BLaER1 treated with 17β-estradiol and CSF1 and Interleukin-3, amounts not matched to agents 10 nM and 100 nM (cell line): ENCODE measurements at regions not wholly inside any gene's neighbourhood (a gene's known extent, or its start where the extent isn't known, plus 50 kb on each side); places are given as distances from the start of the nearest gene placed in this dataset.

Experiments used
- H3K27ac ChIP-seq, 11 experiments: shearing (Covaris generic); formaldehyde crosslinking; 2 replicates each; pipeline ENCODE4 v1.8.1; 2022
- H3K27me3 ChIP-seq, 11 experiments: shearing (Covaris generic); formaldehyde crosslinking; 2 replicates each; pipeline ENCODE4 v1.8.1; 2022
- H3K36me3 ChIP-seq, 11 experiments: shearing (Covaris generic); formaldehyde crosslinking; 2 replicates each; pipeline ENCODE4 v1.8.1; 2022
- H3K4me1 ChIP-seq, 10 experiments: shearing (Covaris generic); formaldehyde crosslinking; 2 replicates each; pipeline ENCODE4 v1.8.1; 2022
- H3K4me2 ChIP-seq, 11 experiments: shearing (Covaris generic); formaldehyde crosslinking; 2 replicates each; pipeline ENCODE4 v1.8.1; 2022
- H3K4me3 ChIP-seq, 10 experiments: shearing (Covaris generic); formaldehyde crosslinking; 2 replicates each; pipeline ENCODE4 v1.8.1; 2022
- H3K9ac ChIP-seq, 11 experiments: shearing (Covaris generic); formaldehyde crosslinking; 2 replicates each; pipeline ENCODE4 v1.8.1; 2022
- H3K9me3 ChIP-seq, 11 experiments: shearing (Covaris generic); formaldehyde crosslinking; replicated peaks in 1 of 11; 2 replicates each; pipeline ENCODE4 v1.8.1; 2022
- H4K20me1 ChIP-seq, 11 experiments: shearing (Covaris generic); formaldehyde crosslinking; 2 replicates each; pipeline ENCODE4 v1.8.1; 2022
- Cebpa-rat ChIP-seq, 11 experiments: shearing (Covaris generic); IDR thresholded peaks; 2 replicates each; pipeline ENCODE4 v1.8.1; 2022

- H3K27ac ChIP-seq: no peak overlapping the region
- no peaks in the 10 kb centered on the region; a peak in 1 of 22 replicates for H4K20me1 ChIP-seq
- H3K27me3 ChIP-seq: no peaks in the 10 kb centered on the region
- TF ChIP-seq Cebpa-rat (IDR thresholded peaks at IDR 0.05): no peak
- no peak overlapping the region for H3K4me3 ChIP-seq
- peaks cover 0 to 9% (median 0%) of the 10 kb centered on the region in 10 experiments; a peak in 5 of 20 replicates for H3K4me1 ChIP-seq
- H3K9me3 ChIP-seq: no peaks in the 10 kb centered on the region
- no peak overlapping the region for H3K4me2 ChIP-seq
- no peak overlapping the region for H3K9ac ChIP-seq
- no peaks in the 10 kb centered on the region for H3K36me3 ChIP-seq
These were observed 201.9 kb upstream of the NT5C1B start for GRCh38 chr2:18791172-18791797.

GRCh38 chr2:18790509-18791171 is 201.3 kb upstream of the NT5C1B start:
- Histone ChIP-seq H3K4me1 (peaks cover 0 to 9% (median 0%) of the 10 kb centered on the region in 10 experiments; a peak in 5 of 20 replicates), H3K9me3 (no peaks in the 10 kb centered on the region), H3K27ac (no peak overlapping the region), H3K4me2 (no peak overlapping the region), H3K4me3 (no peak overlapping the region), H3K27me3 (no peaks in the 10 kb centered on the region), H3K9ac (no peak overlapping the region), H4K20me1 (no peaks in the 10 kb centered on the region; a peak in 1 of 22 replicates), H3K36me3 (no peaks in the 10 kb centered on the region)
- no peak for TF ChIP-seq Cebpa-rat (IDR thresholded peaks at IDR 0.05)

- Histone ChIP-seq H3K4me3 (no peak overlapping the region), H3K9me3 (no peaks in the 10 kb centered on the region; a peak in 1 of 22 replicates), H3K9ac (no peak overlapping the region), H4K20me1 (no peaks in the 10 kb centered on the region; a peak in 1 of 22 replicates), H3K27ac (no peak overlapping the region), H3K27me3 (no peaks in the 10 kb centered on the region), H3K4me1 (peaks cover 0 to 9% (median 0%) of the 10 kb centered on the region in 10 experiments; a peak in 5 of 20 replicates), H3K36me3 (no peaks in the 10 kb centered on the region), H3K4me2 (no peak overlapping the region)
- no peak for TF ChIP-seq Cebpa-rat (IDR thresholded peaks at IDR 0.05)
These were observed 199.2 kb upstream of the NT5C1B start for GRCh38 chr2:18788592-18788991.

GRCh38 chr2:18787726-18788125 is 198.4 kb upstream of the NT5C1B start:
- Histone ChIP-seq H3K9me3 (no peaks in the 10 kb centered on the region; a peak in 1 of 22 replicates), H3K4me1 (no peaks in the 10 kb centered on the region; a peak in 1 of 20 replicates), H3K4me2 (no peak overlapping the region), H3K4me3 (no peak overlapping the region), H3K27me3 (no peaks in the 10 kb centered on the region), H3K36me3 (no peaks in the 10 kb centered on the region), H4K20me1 (no peaks in the 10 kb centered on the region; a peak in 1 of 22 replicates), H3K27ac (no peak overlapping the region), H3K9ac (no peak overlapping the region)
- no peak for TF ChIP-seq Cebpa-rat (IDR thresholded peaks at IDR 0.05)

GRCh38 chr2:18784245-18784644 is 194.9 kb upstream of the NT5C1B start:
- no peak for TF ChIP-seq Cebpa-rat (IDR thresholded peaks at IDR 0.05)
- no peak overlapping the region for H3K4me2 ChIP-seq
- no peaks in the 10 kb centered on the region for H3K36me3 ChIP-seq
- no peaks in the 10 kb centered on the region for H4K20me1 ChIP-seq
- H3K27ac ChIP-seq: no peak overlapping the region
- no peak overlapping the region for H3K4me3 ChIP-seq
- H3K27me3 ChIP-seq: no peaks in the 10 kb centered on the region
- no peaks in the 10 kb centered on the region; a peak in 1 of 22 replicates for H3K9me3 ChIP-seq
- H3K9ac ChIP-seq: no peak overlapping the region
- H3K4me1 ChIP-seq: peaks cover 0 to 11% (median 6%) of the 10 kb centered on the region in 10 experiments; a peak in 16 of 20 replicates

- Histone ChIP-seq H3K9ac (no peak overlapping the region), H3K27ac (no peak overlapping the region), H3K4me3 (no peak overlapping the region), H4K20me1 (no peaks in the 10 kb centered on the region), H3K4me1 (peaks cover 0 to 12% (median 7%) of the 10 kb centered on the region in 10 experiments; a peak in 16 of 20 replicates), H3K4me2 (no peak overlapping the region), H3K36me3 (no peaks in the 10 kb centered on the region), H3K9me3 (no peaks in the 10 kb centered on the region; a peak in 1 of 22 replicates), H3K27me3 (no peaks in the 10 kb centered on the region)
- TF ChIP-seq Cebpa-rat (IDR thresholded peaks at IDR 0.05): no peak
These were observed 192.3 kb upstream of the NT5C1B start for GRCh38 chr2:18781541-18782280.

- TF ChIP-seq Cebpa-rat (IDR thresholded peaks at IDR 0.05): no peak
- Histone ChIP-seq H3K27me3 (no peaks in the 10 kb centered on the region), H3K4me1 (peaks cover 0 to 12% (median 7%) of the 10 kb centered on the region in 10 experiments; a peak in 16 of 20 replicates), H3K36me3 (no peaks in the 10 kb centered on the region), H3K4me3 (no peak overlapping the region), H4K20me1 (no peaks in the 10 kb centered on the region), H3K9me3 (no peaks in the 10 kb centered on the region), H3K9ac (no peak overlapping the region), H3K27ac (no peak overlapping the region), H3K4me2 (no peak overlapping the region)
These were observed 188.0 kb upstream of the NT5C1B start for GRCh38 chr2:18777250-18777812.

- H3K9ac ChIP-seq: no peak overlapping the region
- no peaks in the 10 kb centered on the region for H3K4me1 ChIP-seq
- H4K20me1 ChIP-seq: no peaks in the 10 kb centered on the region
- no peak overlapping the region for H3K4me2 ChIP-seq
- no peak overlapping the region for H3K4me3 ChIP-seq
- H3K27me3 ChIP-seq: no peaks in the 10 kb centered on the region
- H3K9me3 ChIP-seq: peaks cover 7 to 16% (median 9%) of the 10 kb centered on the region in 11 experiments; a peak in 17 of 22 replicates
- no peak for TF ChIP-seq Cebpa-rat (IDR thresholded peaks at IDR 0.05)
- H3K36me3 ChIP-seq: no peaks in the 10 kb centered on the region
- no peak overlapping the region for H3K27ac ChIP-seq
These were observed 181.8 kb upstream of the NT5C1B start for GRCh38 chr2:18771212-18771611.

GRCh38 chr2:18763338-18763737 is 174.0 kb upstream of the NT5C1B start:
- no peaks in the 10 kb centered on the region for H3K27me3 ChIP-seq
- no peak overlapping the region for H3K9ac ChIP-seq
- peaks cover 5 to 23% (median 15%) of the 10 kb centered on the region in 11 experiments; a peak in 20 of 22 replicates for H3K9me3 ChIP-seq
- no peaks in the 10 kb centered on the region for H4K20me1 ChIP-seq
- H3K4me1 ChIP-seq: no peaks in the 10 kb centered on the region
- no peaks in the 10 kb centered on the region for H3K36me3 ChIP-seq
- no peak for TF ChIP-seq Cebpa-rat (IDR thresholded peaks at IDR 0.05)
- H3K4me2 ChIP-seq: no peak overlapping the region
- no peak overlapping the region for H3K4me3 ChIP-seq
- no peak overlapping the region for H3K27ac ChIP-seq
